H9 (cell line): ENCODE measurements at regions not wholly inside any gene's neighbourhood (a gene's known extent, or its start where the extent isn't known, plus 50 kb on each side); places are given as distances from the start of the nearest gene placed in this dataset.

Experiments
- DNase-seq: peaks from one replicate; pipeline ENCODE4 v3.0.0-alpha.2; 2017
- H2AFZ ChIP-seq: one replicate; pipeline ENCODE4 v1.6.1; 2013; ENCODE audit warnings: mild to moderate bottlenecking, low read length, control low read depth, moderate library complexity
- H2AK5ac ChIP-seq: 2 replicates; pipeline ENCODE4 v1.6.1; 2013; ENCODE audit warnings: low read length, control low read depth, mixed read lengths; ENCODE audit not compliant: insufficient read length
- H2BK120ac ChIP-seq: one replicate; pipeline ENCODE4 v1.6.1; 2013; ENCODE audit warnings: low read depth, mild to moderate bottlenecking, low read length, control low read depth, inconsistent platforms; ENCODE audit not compliant: poor library complexity, severe bottlenecking
- H2BK12ac ChIP-seq: 2 replicates; pipeline ENCODE4 v1.6.1; 2013; ENCODE audit warnings: low read length, control low read depth, mixed read lengths, low read depth; ENCODE audit not compliant: insufficient read length
- H2BK15ac ChIP-seq: 2 replicates; pipeline ENCODE4 v1.6.1; 2013; ENCODE audit warnings: low read depth, low read length, control low read depth
- H2BK20ac ChIP-seq: one replicate; pipeline ENCODE4 v1.6.1; 2013; ENCODE audit warnings: low read depth, mild to moderate bottlenecking, low read length, control low read depth, inconsistent platforms; ENCODE audit not compliant: poor library complexity, severe bottlenecking
- H2BK5ac ChIP-seq: 2 replicates; pipeline ENCODE4 v1.6.1; 2013; ENCODE audit warnings: low read length, control low read depth, mixed read lengths; ENCODE audit not compliant: insufficient read length
- H3K14ac ChIP-seq: 2 replicates; pipeline ENCODE4 v1.6.1; 2013; ENCODE audit warnings: low read length, control low read depth; ENCODE audit not compliant: insufficient read depth
- H3K18ac ChIP-seq: 2 replicates; pipeline ENCODE4 v1.6.1; 2013; ENCODE audit warnings: low read depth, mild to moderate bottlenecking, mixed read lengths, low read length, control low read depth; ENCODE audit not compliant: insufficient read length
- H3K23ac ChIP-seq: 2 replicates; pipeline ENCODE4 v1.6.1; 2013; ENCODE audit warnings: low read length, control low read depth, mixed read lengths, low read depth; ENCODE audit not compliant: insufficient read length
- H3K23me2 ChIP-seq: 2 replicates; pipeline ENCODE4 v1.6.1; 2013; ENCODE audit warnings: low read depth, mild to moderate bottlenecking, mixed read lengths, low read length, control low read depth; ENCODE audit not compliant: insufficient read length, poor library complexity, severe bottlenecking
- H3K27ac ChIP-seq: 2 replicates; pipeline ENCODE4 v1.5.1; 2013; ENCODE audit warnings: low read length, control low read depth, mixed read lengths, low read depth; ENCODE audit not compliant: insufficient read length
- H3K27me3 ChIP-seq: 2 replicates; pipeline ENCODE4 v1.6.1; 2013; ENCODE audit warnings: low read length, control low read depth, inconsistent platforms; ENCODE audit not compliant: insufficient read depth
- H3K4ac ChIP-seq: 2 replicates; pipeline ENCODE4 v1.6.1; 2013; ENCODE audit warnings: low read depth, mild to moderate bottlenecking, control low read depth, inconsistent platforms, low read length, moderate library complexity
- H3K4me1 ChIP-seq: 2 replicates; pipeline ENCODE4 v1.6.1; 2013; ENCODE audit warnings: low read length, control low read depth, inconsistent platforms; ENCODE audit not compliant: insufficient read depth
- H3K4me2 ChIP-seq: 2 replicates; pipeline ENCODE4 v1.6.1; 2013; ENCODE audit warnings: low read length, control low read depth, mixed read lengths; ENCODE audit not compliant: insufficient read length, insufficient read depth
- H3K56ac ChIP-seq: 2 replicates; pipeline ENCODE4 v1.6.1; 2013; ENCODE audit warnings: low read depth, mild to moderate bottlenecking, mixed read lengths, low read length, control low read depth; ENCODE audit not compliant: insufficient read length
- H3K79me1 ChIP-seq: 2 replicates; pipeline ENCODE4 v1.6.1; 2013; ENCODE audit warnings: low read depth, mild to moderate bottlenecking, moderate library complexity, low read length, control low read depth, inconsistent platforms; ENCODE audit not compliant: insufficient read depth, poor library complexity, severe bottlenecking
- H3K79me2 ChIP-seq: 2 replicates; pipeline ENCODE4 v1.6.1; 2013; ENCODE audit warnings: low read length, control low read depth, inconsistent platforms; ENCODE audit not compliant: insufficient read depth
- H3K9ac ChIP-seq: 2 replicates; pipeline ENCODE4 v1.6.1; 2013; ENCODE audit warnings: low read length, control low read depth, mixed read lengths; ENCODE audit not compliant: insufficient read length; ENCODE audit errors: extremely low read depth
- H3K9me3 ChIP-seq: one replicate; pipeline ENCODE4 v1.6.1; 2013; ENCODE audit warnings: low read depth, low read length, inconsistent platforms; ENCODE audit not compliant: control insufficient read depth
- H3T11ph ChIP-seq: one replicate; pipeline ENCODE4 v1.6.1; 2013; ENCODE audit warnings: mild to moderate bottlenecking, low read length, control low read depth, inconsistent platforms
- H4K20me1 ChIP-seq: one replicate; pipeline ENCODE4 v1.6.1; 2013; ENCODE audit not compliant: control insufficient read depth, insufficient read length, insufficient read depth
- H4K5ac ChIP-seq: 2 replicates; pipeline ENCODE4 v1.6.1; 2013; ENCODE audit warnings: low read depth, mild to moderate bottlenecking, mixed read lengths, low read length, control low read depth; ENCODE audit not compliant: insufficient read length
- H4K8ac ChIP-seq: replicated peaks from 2 replicates; pipeline ENCODE4 v1.6.1; 2013; ENCODE audit warnings: low read length, control low read depth, mixed read lengths, low read depth; ENCODE audit not compliant: insufficient read length
- H4K91ac ChIP-seq: 2 replicates; pipeline ENCODE4 v1.6.1; 2013; ENCODE audit warnings: low read depth, mild to moderate bottlenecking, moderate library complexity, mixed read lengths, low read length, control low read depth; ENCODE audit not compliant: insufficient read length
- H3K27ac Mint-ChIP-seq, 3 experiments: 2 replicates in 2 of 3; 3 replicates in 1 of 3; pipeline ENCODE4 v1.8.0; 2020 to 2021; ENCODE audit warnings: mixed read lengths in 3 of 3, mild to moderate bottlenecking in 1 of 3, moderate library complexity in 1 of 3
- H3K27me3 Mint-ChIP-seq: 2 replicates; pipeline ENCODE4 v1.8.0; 2021; ENCODE audit warnings: low read depth, mild to moderate bottlenecking, moderate library complexity, mixed read lengths
- H3K36me3 Mint-ChIP-seq, 3 experiments: 2 replicates in 2 of 3; 3 replicates in 1 of 3; pipeline ENCODE4 v1.8.0; 2020 to 2021; ENCODE audit warnings: low read depth in 3 of 3, mixed read lengths in 3 of 3; ENCODE audit not compliant: insufficient read depth in 1 of 3
- H3K4me1 Mint-ChIP-seq, 2 experiments: 2 replicates each; pipeline ENCODE4 v1.8.0; 2020; ENCODE audit warnings: mixed read lengths in 2 of 2
- H3K4me3 Mint-ChIP-seq, 2 experiments: 2 replicates in 1 of 2; 3 replicates in 1 of 2; pipeline ENCODE4 v1.8.0; 2020 to 2021; ENCODE audit warnings: mild to moderate bottlenecking in 2 of 2, mixed read lengths in 2 of 2, moderate library complexity in 1 of 2
- H3K9me3 Mint-ChIP-seq, 2 experiments: 2 replicates in 1 of 2; 3 replicates in 1 of 2; pipeline ENCODE4 v1.8.0; 2020; ENCODE audit warnings: mild to moderate bottlenecking in 2 of 2, mixed read lengths in 2 of 2, moderate library complexity in 1 of 2
- CTCF ChIP-seq: fragments of 200-600 bp; sonication (generic); conservative IDR thresholded peaks from 3 replicates; pipeline ENCODE4 v1.8.0; 2021; ENCODE audit warnings: antibody characterized with exemption, mild to moderate bottlenecking
- WGBS: extraction: QIAGEN DNeasy Blood & Tissue Kit; methylation state at CpG from one replicate; pipeline ENCODE4 v1.1.7; 2013; ENCODE audit warnings: missing lambda C conversion rate, low lambda C conversion rate, mixed read lengths; ENCODE audit not compliant: insufficient read length; ENCODE audit errors: extremely low coverage; 5-methylcytosine and 5-hydroxymethylcytosine counted together

- Histone ChIP-seq H2BK12ac (no peak overlapping the region), H3T11ph (no peak overlapping the region), H3K27me3 (no peaks in the 10 kb centered on the region; the same call in 1 of the 2 replicates), H2BK120ac (no peak overlapping the region), H3K23me2 (no peaks in the 10 kb centered on the region), H3K14ac (no peak overlapping the region), H3K27ac (no peak overlapping the region), H2AK5ac (no peak overlapping the region), H3K79me1 (no peaks in the 10 kb centered on the region), H2BK15ac (no peak overlapping the region), H4K8ac (no peak overlapping the region), H2BK20ac (no peak overlapping the region), H3K18ac (no peak overlapping the region), H3K23ac (no peak overlapping the region), H4K91ac (no peak overlapping the region), H3K4me1 (peaks cover 3% of the 10 kb centered on the region; the same call in 1 of the 2 replicates), H3K4me2 (no peak overlapping the region), H4K5ac (no peak overlapping the region), H4K20me1 (no peaks in the 10 kb centered on the region), H3K56ac (no peak overlapping the region), H3K4ac (no peak overlapping the region), H2AFZ (no peak overlapping the region), H3K9ac (no peak overlapping the region), H2BK5ac (no peak overlapping the region), H3K9me3 (no peaks in the 10 kb centered on the region), H3K79me2 (no peaks in the 10 kb centered on the region)
- H3K36me3 Mint-ChIP-seq = no peaks in the 10 kb centered on the region; a peak in 1 of 7 replicates
- no peak for TF ChIP-seq CTCF
- no peak for DNase-seq
- H3K4me1 Mint-ChIP-seq = peaks cover 21 to 25% of the 10 kb centered on the region in 2 experiments
- H3K27ac Mint-ChIP-seq = no peak overlapping the region
- WGBS = no CpG with 5 or more reads among the region's 5 CpGs
- H3K9me3 Mint-ChIP-seq = no peaks in the 10 kb centered on the region
- no peaks in the 10 kb centered on the region for H3K27me3 Mint-ChIP-seq
- H3K4me3 Mint-ChIP-seq = no peak overlapping the region
Observed at GRCh38 chr2:217105733-217106649, 246.1 kb upstream of the TNP1 start.
